ENCODE measurements at regions not wholly inside any gene's neighbourhood (a gene's known extent, or its start where the extent isn't known, plus 50 kb on each side); places are given as distances from the start of the nearest gene placed in this dataset.

GRCh38 chr3:135310317-135310716 is 515.3 kb downstream of the EPHB1 start:
- DNase-seq, result no peak
- no peaks in the 10 kb centered on the region for H3K4me1 Mint-ChIP-seq (ENCODE audit: low read depth)
- no peak for ATAC-seq
- H3K27me3 Mint-ChIP-seq (ENCODE audit: low read depth), result no peaks in the 10 kb centered on the region
- no peaks in the 10 kb centered on the region for H3K9me3 Mint-ChIP-seq
- no peak overlapping the region for H3K4me3 Mint-ChIP-seq
- H3K36me3 Mint-ChIP-seq (ENCODE audit: insufficient read depth), result no peaks in the 10 kb centered on the region

- H3K36me3 Mint-ChIP-seq (ENCODE audit: insufficient read depth), result no peaks in the 10 kb centered on the region
- no peaks in the 10 kb centered on the region for H3K9me3 Mint-ChIP-seq
- H3K4me1 Mint-ChIP-seq (ENCODE audit: low read depth), result no peaks in the 10 kb centered on the region
- DNase-seq, result no peak
- no peak overlapping the region for H3K4me3 Mint-ChIP-seq
- ATAC-seq, result no peak
- no peaks in the 10 kb centered on the region for H3K27me3 Mint-ChIP-seq (ENCODE audit: low read depth)
Observed at GRCh38 chr3:135311699-135312098, 516.6 kb downstream of the EPHB1 start.

GRCh38 chr3:135314237-135314636 is 519.2 kb downstream of the EPHB1 start:
- DNase-seq, result no peak
- Mint-ChIP-seq H3K9me3 (no peaks in the 10 kb centered on the region), H3K4me1 (ENCODE audit: low read depth) (no peaks in the 10 kb centered on the region), H3K36me3 (ENCODE audit: insufficient read depth) (no peaks in the 10 kb centered on the region), H3K27me3 (ENCODE audit: low read depth) (no peaks in the 10 kb centered on the region), H3K4me3 (no peak overlapping the region)
- ATAC-seq, result no peak

- H3K9me3 Mint-ChIP-seq, result no peaks in the 10 kb centered on the region
- H3K36me3 Mint-ChIP-seq (ENCODE audit: insufficient read depth), result no peaks in the 10 kb centered on the region
- ATAC-seq, result no peak
- H3K4me3 Mint-ChIP-seq, result no peak overlapping the region
- H3K4me1 Mint-ChIP-seq (ENCODE audit: low read depth), result no peaks in the 10 kb centered on the region
- no peak for DNase-seq
- no peaks in the 10 kb centered on the region for H3K27me3 Mint-ChIP-seq (ENCODE audit: low read depth)
Observed at GRCh38 chr3:135324301-135324700, 529.2 kb downstream of the EPHB1 start.

- H3K27me3 Mint-ChIP-seq (ENCODE audit: low read depth), result no peaks in the 10 kb centered on the region
- DNase-seq (no peak), ATAC-seq (no peak)
- no peaks in the 10 kb centered on the region for H3K4me1 Mint-ChIP-seq (ENCODE audit: low read depth)
- no peaks in the 10 kb centered on the region for H3K36me3 Mint-ChIP-seq (ENCODE audit: insufficient read depth)
- H3K4me3 Mint-ChIP-seq, result no peak overlapping the region
- H3K9me3 Mint-ChIP-seq, result no peaks in the 10 kb centered on the region
Observed at GRCh38 chr3:135325096-135325495, 530.0 kb downstream of the EPHB1 start.

- ATAC-seq, result no peak
- Mint-ChIP-seq H3K9me3 (no peaks in the 10 kb centered on the region), H3K36me3 (ENCODE audit: insufficient read depth) (no peaks in the 10 kb centered on the region), H3K4me1 (ENCODE audit: low read depth) (no peaks in the 10 kb centered on the region), H3K4me3 (no peak overlapping the region), H3K27me3 (ENCODE audit: low read depth) (no peaks in the 10 kb centered on the region)
- no peak for DNase-seq
Observed at GRCh38 chr3:135325726-135326235, 530.7 kb downstream of the EPHB1 start.

GRCh38 chr3:135326851-135327250 is 531.8 kb downstream of the EPHB1 start:
- Mint-ChIP-seq H3K27me3 (ENCODE audit: low read depth) (no peaks in the 10 kb centered on the region), H3K9me3 (no peaks in the 10 kb centered on the region), H3K36me3 (ENCODE audit: insufficient read depth) (no peaks in the 10 kb centered on the region), H3K4me1 (ENCODE audit: low read depth) (no peaks in the 10 kb centered on the region), H3K4me3 (no peak overlapping the region)
- no peak for ATAC-seq
- DNase-seq, result no peak

- Mint-ChIP-seq H3K27me3 (ENCODE audit: low read depth) (no peaks in the 10 kb centered on the region), H3K36me3 (ENCODE audit: insufficient read depth) (no peaks in the 10 kb centered on the region)
- no peak for DNase-seq
Observed at GRCh38 chr3:135328036-135328435, 533.0 kb downstream of the EPHB1 start.

GRCh38 chr3:135329479-135329878 is 534.4 kb downstream of the EPHB1 start:
- Mint-ChIP-seq H3K4me3 (no peak overlapping the region), H3K27me3 (ENCODE audit: low read depth) (no peaks in the 10 kb centered on the region), H3K4me1 (ENCODE audit: low read depth) (no peaks in the 10 kb centered on the region), H3K9me3 (peaks cover 2% of the 10 kb centered on the region), H3K36me3 (ENCODE audit: insufficient read depth) (no peaks in the 10 kb centered on the region)
- ATAC-seq, result no peak
- no peak for DNase-seq

More at GRCh38 chr3:135328036-135328435, 533.0 kb downstream of the EPHB1 start:
- Mint-ChIP-seq H3K4me3 (no peak overlapping the region), H3K4me1 (ENCODE audit: low read depth) (no peaks in the 10 kb centered on the region), H3K9me3 (peaks cover 2% of the 10 kb centered on the region)
- ATAC-seq, result no peak

- H3K27me3 Mint-ChIP-seq (ENCODE audit: low read depth), result no peaks in the 10 kb centered on the region
- no peaks in the 10 kb centered on the region for H3K4me1 Mint-ChIP-seq (ENCODE audit: low read depth)
- H3K9me3 Mint-ChIP-seq, result peaks cover under 1% of the 10 kb centered on the region
- no peak overlapping the region for H3K4me3 Mint-ChIP-seq
- ATAC-seq (no peak), DNase-seq (no peak)
- H3K36me3 Mint-ChIP-seq (ENCODE audit: insufficient read depth), result no peaks in the 10 kb centered on the region
Observed at GRCh38 chr3:135337192-135337591, 542.1 kb downstream of the EPHB1 start.

- H3K4me3 Mint-ChIP-seq, result no peak overlapping the region
- ATAC-seq (no peak), DNase-seq (no peak)
- H3K4me1 Mint-ChIP-seq (ENCODE audit: low read depth), result no peaks in the 10 kb centered on the region
- peaks cover under 1% of the 10 kb centered on the region for H3K9me3 Mint-ChIP-seq
- no peaks in the 10 kb centered on the region for H3K36me3 Mint-ChIP-seq (ENCODE audit: insufficient read depth)
- no peaks in the 10 kb centered on the region for H3K27me3 Mint-ChIP-seq (ENCODE audit: low read depth)
Observed at GRCh38 chr3:135348690-135349089, 553.6 kb downstream of the EPHB1 start.

GRCh38 chr3:135349254-135349948 is 554.3 kb downstream of the EPHB1 start:
- no peaks in the 10 kb centered on the region for H3K4me1 Mint-ChIP-seq (ENCODE audit: low read depth)
- ATAC-seq (no peak), DNase-seq (no peak)
- H3K9me3 Mint-ChIP-seq, result peaks cover 7% of the 10 kb centered on the region
- H3K27me3 Mint-ChIP-seq (ENCODE audit: low read depth), result no peaks in the 10 kb centered on the region
- H3K36me3 Mint-ChIP-seq (ENCODE audit: insufficient read depth), result no peaks in the 10 kb centered on the region
- no peak overlapping the region for H3K4me3 Mint-ChIP-seq

- Mint-ChIP-seq H3K27me3 (ENCODE audit: low read depth) (no peaks in the 10 kb centered on the region), H3K9me3 (peaks cover 13% of the 10 kb centered on the region), H3K36me3 (ENCODE audit: insufficient read depth) (no peaks in the 10 kb centered on the region), H3K4me1 (ENCODE audit: low read depth) (no peaks in the 10 kb centered on the region), H3K4me3 (no peak overlapping the region)
- DNase-seq (no peak), ATAC-seq (no peak)
Observed at GRCh38 chr3:135352213-135352612, 557.2 kb downstream of the EPHB1 start.

- Mint-ChIP-seq H3K36me3 (ENCODE audit: insufficient read depth) (no peaks in the 10 kb centered on the region), H3K9me3 (no peaks in the 10 kb centered on the region), H3K4me1 (ENCODE audit: low read depth) (no peaks in the 10 kb centered on the region), H3K4me3 (no peak overlapping the region), H3K27me3 (ENCODE audit: low read depth) (no peaks in the 10 kb centered on the region)
- DNase-seq, result no peak
- ATAC-seq, result no peak
Observed at GRCh38 chr3:135362889-135363288, 567.8 kb downstream of the EPHB1 start.

- ATAC-seq, result no peak
- Mint-ChIP-seq H3K4me1 (ENCODE audit: low read depth) (no peaks in the 10 kb centered on the region), H3K4me3 (no peak overlapping the region), H3K36me3 (ENCODE audit: insufficient read depth) (no peaks in the 10 kb centered on the region), H3K27me3 (ENCODE audit: low read depth) (no peaks in the 10 kb centered on the region), H3K9me3 (no peaks in the 10 kb centered on the region)
- DNase-seq, result no peak
Observed at GRCh38 chr3:135364676-135365075, 569.6 kb downstream of the EPHB1 start.
